ENCODE measurements at regions not wholly inside any gene's neighbourhood (a gene's known extent, or its start where the extent isn't known, plus 50 kb on each side); places are given as distances from the start of the nearest gene placed in this dataset.

DNA sequence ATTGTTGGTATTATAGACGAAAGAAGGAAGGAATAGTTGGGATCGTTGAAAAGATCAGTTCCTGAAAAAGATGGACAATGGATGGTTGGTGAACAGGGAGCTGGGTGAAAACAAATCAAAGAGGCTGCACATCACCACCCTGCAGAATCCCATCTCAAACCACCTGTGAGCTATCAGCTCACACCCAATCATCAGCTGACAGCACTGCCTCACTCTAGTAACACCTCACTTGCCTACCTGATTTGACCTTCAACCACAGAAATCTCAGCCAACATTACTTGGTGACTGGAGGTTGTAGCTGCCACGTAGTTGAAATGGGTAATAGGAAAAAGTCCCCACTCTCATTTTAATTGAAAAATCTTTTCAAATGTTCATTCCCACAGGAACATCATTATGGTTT is 101.8 kb upstream of the DST start:
- H3K27ac ChIP-seq (ENCODE audit: low read depth, low read length) = no peak overlapping the region
- no peaks in the 10 kb centered on the region for H3K27me3 ChIP-seq (ENCODE audit: control insufficient read depth, low read length)
- no peaks in the 10 kb centered on the region for H3F3A ChIP-seq (ENCODE audit: control insufficient read depth, insufficient read depth)
- peaks cover 13% of the 10 kb centered on the region for H3K4me1 ChIP-seq (ENCODE audit: control insufficient read depth, low read length)
- no peaks in the 10 kb centered on the region for H3K36me3 ChIP-seq (ENCODE audit: control insufficient read depth, low read length)
- H3K4me2 ChIP-seq (ENCODE audit: low read length) = no peak overlapping the region
- H3K9me2 ChIP-seq (replicated peaks; ENCODE audit: control insufficient read depth, low read length) = no peaks in the 10 kb centered on the region
- H4K20me1 ChIP-seq (ENCODE audit: control insufficient read depth, insufficient read depth, low read depth, low read length) = no peaks in the 10 kb centered on the region
- no peaks in the 10 kb centered on the region for H3K9me3 ChIP-seq (ENCODE audit: control insufficient read depth, insufficient read depth, low read length)
- TF ChIP-seq EZH2phosphoT487 (IDR thresholded peaks at IDR 0.05; ENCODE audit: borderline replicate concordance, low read length) = no peak
- TF ChIP-seq, protein P1, sequence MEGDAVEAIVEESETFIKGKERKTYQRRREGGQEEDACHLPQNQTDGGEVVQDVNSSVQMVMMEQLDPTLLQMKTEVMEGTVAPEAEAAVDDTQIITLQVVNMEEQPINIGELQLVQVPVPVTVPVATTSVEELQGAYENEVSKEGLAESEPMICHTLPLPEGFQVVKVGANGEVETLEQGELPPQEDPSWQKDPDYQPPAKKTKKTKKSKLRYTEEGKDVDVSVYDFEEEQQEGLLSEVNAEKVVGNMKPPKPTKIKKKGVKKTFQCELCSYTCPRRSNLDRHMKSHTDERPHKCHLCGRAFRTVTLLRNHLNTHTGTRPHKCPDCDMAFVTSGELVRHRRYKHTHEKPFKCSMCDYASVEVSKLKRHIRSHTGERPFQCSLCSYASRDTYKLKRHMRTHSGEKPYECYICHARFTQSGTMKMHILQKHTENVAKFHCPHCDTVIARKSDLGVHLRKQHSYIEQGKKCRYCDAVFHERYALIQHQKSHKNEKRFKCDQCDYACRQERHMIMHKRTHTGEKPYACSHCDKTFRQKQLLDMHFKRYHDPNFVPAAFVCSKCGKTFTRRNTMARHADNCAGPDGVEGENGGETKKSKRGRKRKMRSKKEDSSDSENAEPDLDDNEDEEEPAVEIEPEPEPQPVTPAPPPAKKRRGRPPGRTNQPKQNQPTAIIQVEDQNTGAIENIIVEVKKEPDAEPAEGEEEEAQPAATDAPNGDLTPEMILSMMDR (IDR thresholded peaks at IDR 0.05; ENCODE audit: low read depth, low read length, poor library complexity, severe bottlenecking) = no peak
- peaks cover 8% of the 10 kb centered on the region for H3K79me2 ChIP-seq (ENCODE audit: control insufficient read depth, low read length)
- H3K4me3 ChIP-seq (ENCODE audit: low read length) = no peak overlapping the region

DNA sequence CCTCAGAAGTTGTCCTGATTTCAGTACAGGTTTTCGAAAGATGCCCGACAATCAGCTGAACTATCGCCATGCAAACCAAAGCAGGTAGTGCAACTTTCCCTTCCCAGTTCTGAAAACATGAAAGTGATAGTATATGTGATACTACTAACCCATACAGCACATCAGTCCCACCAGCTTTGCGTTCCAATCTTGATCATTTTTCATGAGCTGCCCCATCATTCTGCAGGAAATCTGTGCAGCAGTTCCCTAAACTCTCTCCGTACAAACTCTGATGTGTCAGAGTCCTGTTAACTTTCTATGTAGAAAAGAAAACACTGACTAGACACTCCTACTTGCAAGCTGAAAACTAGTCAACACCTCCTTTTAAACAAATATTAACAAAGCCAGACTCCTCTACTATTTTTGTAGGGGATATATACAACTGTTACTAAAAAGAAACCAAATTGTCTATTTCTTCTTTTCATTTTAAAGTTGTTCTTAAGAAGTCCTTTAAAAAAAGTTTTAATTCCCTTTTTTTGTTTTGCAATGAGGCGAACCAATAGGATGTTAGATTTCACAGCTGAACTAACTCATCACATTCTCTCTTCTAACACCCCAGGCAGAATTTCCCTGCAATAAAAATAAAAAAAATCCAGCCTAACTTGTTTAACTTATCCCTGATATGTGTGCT is 99.6 kb upstream of the DST start:
- TF ChIP-seq EZH2phosphoT487 (IDR thresholded peaks at IDR 0.05; ENCODE audit: borderline replicate concordance, low read length) = no peak
- TF ChIP-seq, protein P1 (IDR thresholded peaks at IDR 0.05; ENCODE audit: low read depth, low read length, poor library complexity, severe bottlenecking) = no peak
- peak overlapping the region; percentile 30 for H3K4me2 ChIP-seq (ENCODE audit: low read length)
- no peaks in the 10 kb centered on the region for H3K9me3 ChIP-seq (ENCODE audit: control insufficient read depth, insufficient read depth, low read length)
- no peak overlapping the region for H3K4me3 ChIP-seq (ENCODE audit: low read length)
- no peaks in the 10 kb centered on the region for H3K36me3 ChIP-seq (ENCODE audit: control insufficient read depth, low read length)
- H3K27ac ChIP-seq (ENCODE audit: low read depth, low read length) = no peak overlapping the region
- no peaks in the 10 kb centered on the region for H3K27me3 ChIP-seq (ENCODE audit: control insufficient read depth, low read length)
- H3F3A ChIP-seq (ENCODE audit: control insufficient read depth, insufficient read depth) = no peaks in the 10 kb centered on the region
- peaks cover 6% of the 10 kb centered on the region for H3K79me2 ChIP-seq (ENCODE audit: control insufficient read depth, low read length)
- peaks cover 13% of the 10 kb centered on the region for H3K4me1 ChIP-seq (ENCODE audit: control insufficient read depth, low read length)
- no peaks in the 10 kb centered on the region for H4K20me1 ChIP-seq (ENCODE audit: control insufficient read depth, insufficient read depth, low read depth, low read length)
- H3K9me2 ChIP-seq (replicated peaks; ENCODE audit: control insufficient read depth, low read length) = no peaks in the 10 kb centered on the region

- Histone ChIP-seq H3F3A (ENCODE audit: control insufficient read depth, insufficient read depth) (no peaks in the 10 kb centered on the region), H3K4me1 (ENCODE audit: control insufficient read depth, low read length) (peaks cover 13% of the 10 kb centered on the region), H3K9me2 (replicated peaks; ENCODE audit: control insufficient read depth, low read length) (no peaks in the 10 kb centered on the region), H4K20me1 (ENCODE audit: control insufficient read depth, insufficient read depth, low read depth, low read length) (no peaks in the 10 kb centered on the region), H3K79me2 (ENCODE audit: control insufficient read depth, low read length) (peaks cover 6% of the 10 kb centered on the region; the same call in 1 of the 2 replicates), H3K4me2 (ENCODE audit: low read length) (no peak overlapping the region), H3K9me3 (ENCODE audit: control insufficient read depth, insufficient read depth, low read length) (no peaks in the 10 kb centered on the region), H3K36me3 (ENCODE audit: control insufficient read depth, low read length) (no peaks in the 10 kb centered on the region), H3K27ac (ENCODE audit: low read depth, low read length) (no peak overlapping the region), H3K4me3 (ENCODE audit: low read length) (no peak overlapping the region), H3K27me3 (ENCODE audit: control insufficient read depth, low read length) (no peaks in the 10 kb centered on the region)
- TF ChIP-seq, protein P1 (IDR thresholded peaks at IDR 0.05; ENCODE audit: low read depth, low read length, poor library complexity, severe bottlenecking) = no peak
- no peak for TF ChIP-seq EZH2phosphoT487 (IDR thresholded peaks at IDR 0.05; ENCODE audit: borderline replicate concordance, low read length)
These were observed 98.8 kb upstream of the DST start for GRCh38 chr6:56741472-56741871.

Data from DOHH2 (cell line).